Testis (tissue), 2 donors: ENCODE measurements at regions not wholly inside any gene's neighbourhood (a gene's known extent, or its start where the extent isn't known, plus 50 kb on each side); places are given as distances from the start of the nearest gene placed in this dataset.

Source experiments
- POLR2A ChIP-seq: fragments of 450-650 bp; IDR thresholded peaks from one replicate; pipeline ENCODE4 v1.6.1; 2017; ENCODE audit warnings: antibody characterized with exemption, mild to moderate bottlenecking, moderate library complexity
- TF ChIP-seq, protein P1 (sequence below), 3 experiments: fragments of 450-650 bp in 2 of 3; fragments of 200-600 bp in 1 of 3; sonication (generic) in 1 of 3; IDR thresholded peaks; one replicate each; pipeline ENCODE4 v1.5.1; 2016 to 2019; ENCODE audit warnings: antibody characterized with exemption in 3 of 3, mild to moderate bottlenecking in 2 of 3, moderate library complexity in 1 of 3

DNA sequence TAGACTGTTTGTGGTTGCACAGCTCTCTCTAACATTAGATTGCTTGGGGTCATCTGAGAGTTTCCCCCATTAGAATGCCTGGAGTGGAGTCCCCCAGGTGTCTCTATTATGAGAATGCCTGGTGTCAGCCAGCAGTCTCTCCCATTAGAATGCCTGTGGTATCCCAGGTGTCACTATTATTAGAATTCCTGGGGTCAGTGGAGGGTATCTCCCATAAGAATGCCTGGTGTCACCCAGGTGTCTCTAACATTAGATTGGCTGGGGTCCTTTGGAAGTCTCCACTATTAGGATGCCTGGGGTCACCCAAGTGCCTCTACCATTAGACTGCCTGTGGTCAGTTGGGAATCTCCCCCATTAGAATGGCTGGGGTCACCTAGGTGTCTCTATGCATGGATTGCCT, 1495.1 kb downstream of the UQCRFS1 start:
- TF ChIP-seq, protein P1, sequence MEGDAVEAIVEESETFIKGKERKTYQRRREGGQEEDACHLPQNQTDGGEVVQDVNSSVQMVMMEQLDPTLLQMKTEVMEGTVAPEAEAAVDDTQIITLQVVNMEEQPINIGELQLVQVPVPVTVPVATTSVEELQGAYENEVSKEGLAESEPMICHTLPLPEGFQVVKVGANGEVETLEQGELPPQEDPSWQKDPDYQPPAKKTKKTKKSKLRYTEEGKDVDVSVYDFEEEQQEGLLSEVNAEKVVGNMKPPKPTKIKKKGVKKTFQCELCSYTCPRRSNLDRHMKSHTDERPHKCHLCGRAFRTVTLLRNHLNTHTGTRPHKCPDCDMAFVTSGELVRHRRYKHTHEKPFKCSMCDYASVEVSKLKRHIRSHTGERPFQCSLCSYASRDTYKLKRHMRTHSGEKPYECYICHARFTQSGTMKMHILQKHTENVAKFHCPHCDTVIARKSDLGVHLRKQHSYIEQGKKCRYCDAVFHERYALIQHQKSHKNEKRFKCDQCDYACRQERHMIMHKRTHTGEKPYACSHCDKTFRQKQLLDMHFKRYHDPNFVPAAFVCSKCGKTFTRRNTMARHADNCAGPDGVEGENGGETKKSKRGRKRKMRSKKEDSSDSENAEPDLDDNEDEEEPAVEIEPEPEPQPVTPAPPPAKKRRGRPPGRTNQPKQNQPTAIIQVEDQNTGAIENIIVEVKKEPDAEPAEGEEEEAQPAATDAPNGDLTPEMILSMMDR (IDR thresholded peaks at IDR 0.05) = no peak
- TF ChIP-seq POLR2A = no peak
